Activated gamma-delta T cell (primary cell): ENCODE measurements at regions not wholly inside any gene's neighbourhood (a gene's known extent, or its start where the extent isn't known, plus 50 kb on each side); places are given as distances from the start of the nearest gene placed in this dataset.

Experiments used
- DNase-seq: peaks from one replicate; lab custom pipeline; 2025; lab: John Stamatoyannopoulos, UW

DNA sequence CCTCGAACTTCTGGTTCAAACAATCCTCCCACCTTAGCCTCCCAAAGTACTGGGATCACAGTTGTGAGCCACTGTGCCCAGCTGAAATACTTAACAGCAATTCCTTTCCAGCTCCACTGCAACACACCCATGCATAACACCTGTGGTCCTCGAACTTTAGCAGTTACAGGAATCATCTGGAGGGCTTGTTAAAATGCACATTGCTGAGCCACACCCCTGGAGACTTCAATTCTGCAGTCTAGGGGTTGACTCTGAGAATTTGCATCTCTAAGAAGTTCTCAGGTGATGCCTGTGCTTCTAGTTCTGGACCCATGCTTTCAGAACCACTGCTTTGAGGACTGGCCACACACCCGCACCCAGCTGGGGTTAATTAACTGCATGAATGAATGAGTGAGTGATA is 53.1 kb upstream of the UBL3 start:
- DNase-seq, result no peak

GRCh38 chr13:29902632-29903305 is 52.4 kb upstream of the UBL3 start:
- no peak for DNase-seq

DNA sequence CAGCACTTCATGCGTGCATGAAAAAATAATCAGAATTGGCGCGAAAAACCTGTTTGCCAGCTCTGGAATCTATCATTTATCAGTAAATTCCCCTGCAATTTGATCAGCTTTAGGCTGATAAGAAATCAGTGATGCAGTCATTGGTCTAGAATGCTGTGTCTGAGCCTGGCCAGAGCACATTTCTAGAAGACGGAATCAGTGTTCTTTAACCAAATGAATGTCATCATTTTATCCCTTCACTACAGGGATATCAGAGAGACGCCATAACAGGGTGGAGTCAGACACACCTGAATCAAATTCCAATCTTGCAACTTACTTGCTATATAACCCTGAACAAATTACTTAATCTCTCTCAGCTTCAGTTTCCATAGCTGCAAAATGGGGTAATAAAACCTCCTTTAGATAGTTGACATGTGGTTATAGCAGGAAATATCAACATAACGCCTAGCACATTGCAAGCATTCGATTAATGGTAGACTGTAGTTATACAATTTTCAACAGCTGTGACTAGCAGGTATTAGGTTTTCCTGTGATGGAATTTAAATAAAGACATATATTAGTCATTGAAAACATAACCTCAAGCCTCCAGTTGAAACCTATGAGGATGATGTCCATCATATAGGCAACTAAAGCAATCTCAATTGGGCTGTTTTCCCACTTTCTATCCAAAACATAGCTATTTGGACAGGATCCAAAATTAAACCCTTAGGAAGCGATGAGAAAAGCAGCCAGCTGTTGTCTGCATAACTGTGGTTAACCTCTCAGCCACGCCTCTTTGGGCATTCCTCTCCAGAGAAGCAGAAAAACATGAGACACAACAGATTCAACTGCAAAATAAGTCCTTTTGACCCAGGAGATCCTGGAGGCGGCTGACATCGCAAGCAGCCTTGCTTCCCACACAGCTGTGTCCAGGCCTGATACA is 51.6 kb upstream of the UBL3 start:
- DNase-seq, result no peak
